GM18870 (cell line): ENCODE measurements at regions not wholly inside any gene's neighbourhood (a gene's known extent, or its start where the extent isn't known, plus 50 kb on each side); places are given as distances from the start of the nearest gene placed in this dataset.

Experiments used
- ATAC-seq: cut with Tn5 transposase; IDR thresholded peaks from one replicate; pipeline ENCODE4 v1.9.1; 2021; ENCODE audit warnings: moderate library complexity; ENCODE audit not compliant: unreplicated experiment

- no peak for ATAC-seq
Observed at GRCh38 chr19:31639306-31639705, 290.1 kb upstream of the TSHZ3 start.

DNA sequence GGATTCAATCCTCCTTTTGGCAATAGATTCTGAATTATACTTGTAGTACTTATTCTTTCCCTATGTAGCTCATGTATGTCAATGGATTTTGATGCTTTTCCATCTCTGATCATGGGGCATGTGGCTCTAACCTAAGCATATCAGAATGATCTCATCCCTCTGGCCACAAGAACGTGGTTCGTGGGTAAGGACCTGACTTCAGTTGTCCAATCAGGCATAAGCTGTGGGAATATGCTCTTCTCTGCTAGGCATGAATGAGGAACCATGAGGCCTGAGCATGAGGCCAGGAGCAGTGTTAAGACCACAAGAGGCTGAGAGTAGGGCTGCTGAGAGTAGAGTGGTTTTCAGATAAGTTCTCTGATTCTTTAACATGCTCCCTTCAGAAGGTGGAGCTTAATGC, 292.4 kb upstream of the TSHZ3 start:
- no peak for ATAC-seq

DNA sequence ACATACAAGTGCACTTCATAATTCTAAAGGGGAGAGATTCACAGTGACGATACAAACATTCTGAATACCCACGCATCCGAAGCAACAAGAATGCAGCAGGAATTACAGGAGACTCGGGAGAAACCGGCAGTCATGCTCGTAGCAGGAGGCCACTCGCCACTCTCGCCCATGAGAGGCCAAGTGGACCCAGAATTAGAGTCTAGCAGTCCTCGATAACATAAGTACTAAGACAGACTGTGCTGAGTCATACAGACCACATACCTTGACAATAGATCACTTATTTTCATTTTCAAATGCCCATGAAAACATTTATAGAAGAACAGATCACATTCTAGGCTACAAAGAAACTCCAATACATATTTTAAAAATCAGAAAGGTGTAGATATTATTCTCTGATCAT, 299.1 kb upstream of the TSHZ3 start:
- no peak for ATAC-seq

- no peak for ATAC-seq
Observed at GRCh38 chr19:31656507-31656906, 307.3 kb upstream of the TSHZ3 start.

DNA sequence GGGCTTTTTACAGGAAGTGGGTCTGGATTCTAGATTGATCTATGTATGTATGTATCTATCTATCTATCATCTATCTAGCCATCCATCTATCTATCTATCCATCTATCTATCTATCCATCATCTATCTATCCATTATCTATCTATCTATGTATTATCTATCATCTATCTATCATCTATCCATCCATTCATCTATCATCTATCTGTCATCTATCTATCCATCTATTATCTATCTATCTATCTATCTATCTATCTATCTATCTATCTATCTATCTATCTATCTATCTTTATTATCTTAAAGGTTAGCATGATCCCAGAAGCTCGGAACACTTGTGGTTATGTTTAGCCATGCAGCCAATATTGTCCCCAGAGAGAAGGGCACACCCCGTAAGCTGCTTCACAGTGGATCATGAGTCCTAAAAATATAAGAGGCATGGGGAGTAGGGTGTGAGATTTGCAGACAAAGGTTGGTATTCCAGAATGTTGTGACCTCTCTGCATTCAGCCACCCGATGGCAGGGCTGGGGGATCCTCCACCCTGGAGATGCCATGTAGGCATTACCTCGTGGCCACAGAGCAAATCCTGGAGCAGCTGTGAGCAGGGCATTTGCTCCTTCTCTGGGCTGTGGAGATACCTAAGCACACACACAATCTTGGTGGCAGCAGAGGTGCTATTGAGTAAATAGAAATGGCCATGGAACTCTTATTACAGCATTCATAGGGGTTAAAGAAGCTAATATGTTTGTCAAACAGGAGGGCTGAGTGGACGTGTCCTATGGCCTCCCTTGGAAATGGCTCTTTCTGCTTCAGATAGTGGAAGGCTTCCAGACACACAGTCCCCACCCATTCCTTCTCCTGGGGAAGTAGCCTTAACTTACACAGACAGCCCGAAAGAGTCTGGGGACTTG, 310.0 kb upstream of the TSHZ3 start:
- no peak for ATAC-seq

DNA sequence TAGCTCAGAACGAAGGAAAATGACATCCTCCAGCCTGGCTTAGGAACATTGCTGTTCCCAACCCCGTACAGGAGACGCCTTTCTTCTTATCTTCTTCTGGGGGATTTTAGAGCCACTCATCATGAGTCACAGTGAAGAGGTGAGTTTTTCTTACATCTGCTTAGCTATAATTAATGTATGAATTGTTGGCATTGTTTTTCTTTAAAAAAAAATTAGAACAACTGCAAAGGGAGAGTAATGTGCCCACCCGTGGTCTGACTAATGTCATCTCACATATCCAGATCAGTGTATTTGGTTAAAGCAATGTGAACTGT, 310.6 kb upstream of the TSHZ3 start:
- no peak for ATAC-seq

DNA sequence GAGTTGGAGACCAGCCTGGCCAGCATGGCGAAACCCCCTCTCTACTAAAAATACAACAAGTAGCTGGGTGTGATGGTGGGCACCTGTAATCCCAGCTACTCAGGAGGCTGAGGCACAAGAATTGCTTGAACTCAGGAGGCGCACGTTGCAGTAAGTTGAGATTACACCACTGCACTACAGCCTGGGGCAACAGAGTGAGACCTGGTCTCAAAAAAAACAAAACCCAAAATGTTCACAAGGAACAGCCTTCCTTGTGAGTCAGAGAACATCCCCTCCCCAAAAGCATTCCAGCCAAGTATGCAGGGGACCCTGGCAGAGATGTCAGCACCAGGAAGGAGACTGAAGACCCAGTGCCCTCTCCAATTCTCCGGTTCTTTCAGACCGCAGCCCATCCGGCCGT, 314.9 kb upstream of the TSHZ3 start:
- ATAC-seq: no peak

- ATAC-seq: no peak
Observed at GRCh38 chr19:31664997-31665396, 315.8 kb upstream of the TSHZ3 start.

DNA sequence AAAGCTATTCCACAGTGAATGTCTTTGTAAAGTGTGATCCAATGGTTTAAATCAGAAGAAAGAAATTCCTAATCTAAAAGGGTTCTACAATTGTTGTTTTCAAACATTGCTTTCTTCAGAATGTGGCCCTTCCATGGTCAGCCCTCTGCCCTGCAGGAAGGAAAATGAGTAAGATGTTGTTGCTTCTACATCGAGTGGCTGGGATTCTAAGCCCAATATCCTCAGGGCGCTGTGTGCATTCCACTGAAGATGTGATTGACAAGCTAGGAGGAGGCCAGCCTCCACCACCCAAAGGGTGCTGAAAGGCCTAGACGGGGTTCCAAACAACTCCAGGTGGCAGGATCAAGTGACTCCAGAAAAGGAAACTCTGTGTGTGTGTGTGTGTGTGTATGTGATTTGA, 316.9 kb upstream of the TSHZ3 start:
- ATAC-seq: no peak

GRCh38 chr19:31667106-31667505, 317.9 kb upstream of the TSHZ3 start:
- ATAC-seq: no peak

GRCh38 chr19:31668921-31669320, 319.7 kb upstream of the TSHZ3 start:
- ATAC-seq: no peak

DNA sequence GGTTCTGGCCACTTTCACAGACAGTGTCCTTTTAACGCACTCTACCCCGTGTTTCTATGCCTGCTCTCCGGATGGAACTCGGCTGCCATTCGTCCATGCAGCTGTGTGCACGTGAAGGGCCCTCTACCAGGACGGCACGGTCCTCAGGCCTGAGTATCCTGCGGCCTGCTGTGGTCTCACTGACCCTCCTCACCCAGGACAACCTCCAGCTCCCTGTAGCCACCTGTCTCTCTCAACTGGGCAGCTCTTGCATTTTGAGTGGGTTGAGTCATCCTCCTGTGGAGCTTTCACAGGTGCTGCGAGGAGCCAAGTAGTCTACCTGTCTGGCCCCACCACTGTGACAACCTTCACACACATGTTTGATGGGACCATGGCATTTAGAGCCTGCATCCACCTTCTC, 321.7 kb upstream of the TSHZ3 start:
- no peak for ATAC-seq

DNA sequence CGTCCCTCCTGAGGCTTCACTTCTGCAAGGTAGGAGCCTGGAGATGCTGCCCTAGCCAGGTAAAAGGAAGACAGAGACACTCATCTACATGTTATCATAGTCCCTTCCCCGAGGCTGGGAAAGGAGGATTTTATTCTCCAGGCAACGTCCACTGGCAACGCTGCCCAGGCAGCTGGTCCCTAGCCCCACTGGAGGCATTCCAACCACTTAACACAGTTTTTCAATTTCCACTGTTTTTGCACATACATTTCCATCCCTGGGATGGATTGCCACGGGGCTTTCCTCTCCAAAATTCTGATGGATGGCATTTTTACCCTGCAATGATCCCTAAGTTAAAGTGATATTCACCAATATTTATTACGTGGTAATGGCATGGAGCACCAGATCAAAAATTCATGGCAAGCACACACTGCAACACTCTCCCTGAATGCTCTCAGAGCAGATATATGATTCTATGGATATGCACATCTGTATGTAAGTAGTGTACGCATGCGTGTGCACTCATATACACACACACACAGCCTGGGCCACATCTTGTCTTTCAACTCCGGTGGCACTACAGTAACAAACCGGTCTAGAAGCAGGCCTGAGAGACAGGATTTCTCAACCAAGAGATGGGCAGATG, 322.3 kb upstream of the TSHZ3 start:
- no peak for ATAC-seq

GRCh38 chr19:31674503-31675192, 325.4 kb upstream of the TSHZ3 start:
- no peak for ATAC-seq

GRCh38 chr19:31675193-31675913, 326.1 kb upstream of the TSHZ3 start:
- ATAC-seq: no peak

DNA sequence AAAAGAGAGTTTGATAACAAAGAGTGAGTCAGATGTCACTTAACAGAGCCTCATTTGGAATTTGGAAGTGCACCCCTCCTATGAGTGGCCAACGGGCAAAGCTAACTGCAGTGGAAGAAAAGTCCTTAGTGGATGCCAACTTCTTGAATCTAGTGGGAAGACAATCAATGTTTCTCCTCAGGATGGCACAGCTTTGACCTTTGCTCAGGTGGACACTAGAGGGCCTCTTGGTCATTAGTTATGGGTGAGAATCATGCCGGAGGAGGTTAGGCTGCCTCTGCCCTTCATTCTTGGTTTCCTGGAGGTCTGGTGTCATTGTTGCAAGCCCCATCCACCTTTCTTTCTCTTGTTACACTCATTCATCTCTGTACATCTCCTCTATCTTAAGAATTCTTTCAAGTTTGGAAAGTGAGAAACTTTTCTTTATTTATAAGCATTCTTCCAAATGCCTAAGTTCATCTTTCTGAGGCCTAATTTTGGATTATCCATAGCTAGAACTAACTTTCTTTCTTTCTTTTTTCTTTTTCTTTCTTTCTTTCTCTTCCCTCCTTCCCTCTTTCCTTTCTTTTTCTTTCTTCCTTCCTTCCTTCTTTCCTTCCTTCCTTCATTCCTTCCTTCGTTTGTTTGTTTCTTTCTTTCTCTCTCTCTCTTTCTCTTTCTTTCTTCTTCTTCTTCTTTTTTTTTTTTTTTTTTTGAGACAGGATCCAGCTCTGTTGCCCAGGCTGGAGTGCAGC, 327.2 kb upstream of the TSHZ3 start:
- no peak for ATAC-seq

- ATAC-seq: no peak
Observed at GRCh38 chr19:31678421-31678820, 329.2 kb upstream of the TSHZ3 start.

DNA sequence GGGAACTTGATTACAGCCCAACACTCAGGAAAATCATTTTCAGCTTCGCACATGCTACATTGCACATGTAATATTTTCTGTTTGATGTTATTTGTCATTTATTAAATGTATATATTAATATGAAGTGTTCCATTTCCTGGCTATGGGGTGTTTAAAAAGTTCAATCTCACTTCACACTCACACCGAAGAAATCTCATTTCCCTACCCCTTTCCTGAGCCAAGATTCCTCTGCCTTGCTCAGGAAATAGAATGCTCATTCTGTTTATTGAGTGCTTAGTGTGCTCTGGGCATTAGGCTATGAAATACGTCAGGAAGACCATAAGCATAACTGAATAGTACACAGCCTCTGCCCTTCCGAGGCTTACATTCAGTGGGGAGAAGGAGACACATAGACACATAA, 331.9 kb upstream of the TSHZ3 start:
- no peak for ATAC-seq

DNA sequence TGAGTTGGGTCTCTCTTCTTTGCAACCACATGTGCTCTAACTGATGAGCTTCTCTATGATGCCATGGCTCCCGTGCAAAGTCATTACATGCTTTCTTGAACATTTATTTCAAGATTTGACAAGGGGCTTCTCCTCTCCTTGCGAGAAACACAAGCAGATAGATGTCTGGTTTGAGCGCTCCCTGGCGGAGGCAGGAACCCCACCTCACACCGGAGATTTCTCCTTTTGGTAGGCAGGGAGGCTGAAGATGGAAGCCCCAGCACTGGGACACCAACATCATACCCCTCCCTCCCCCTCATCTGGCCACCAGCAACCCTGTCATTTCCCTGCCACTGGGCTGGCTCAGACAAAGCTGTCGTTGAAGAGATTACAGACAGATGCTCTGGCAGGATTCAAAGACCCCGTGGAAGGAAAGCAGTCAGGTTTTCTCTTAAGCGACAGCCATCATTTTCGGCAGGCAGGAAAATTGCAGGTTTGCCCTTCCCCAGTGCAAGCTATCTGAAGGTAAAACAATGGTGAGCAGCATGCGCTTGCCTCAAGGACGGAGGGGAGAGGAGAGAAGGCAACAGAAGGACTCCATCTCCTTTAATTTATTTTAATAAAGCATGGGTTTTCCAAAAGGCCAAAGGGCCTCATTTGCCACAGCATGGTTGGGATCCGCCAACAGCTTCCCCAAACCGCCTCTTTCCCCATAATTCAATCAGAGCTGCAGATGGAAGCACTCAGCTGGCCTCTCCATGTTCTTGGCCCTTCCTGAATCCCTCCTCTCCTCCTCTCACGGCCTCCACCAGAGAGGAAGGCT, 344.1 kb upstream of the TSHZ3 start:
- no peak for ATAC-seq

- no peak for ATAC-seq
Observed at GRCh38 chr19:31693933-31694269, 344.7 kb upstream of the TSHZ3 start.
